LHCN-M2 (cell line): ENCODE measurements at regions not wholly inside any gene's neighbourhood (a gene's known extent, or its start where the extent isn't known, plus 50 kb on each side); places are given as distances from the start of the nearest gene placed in this dataset.
A peak's percentile ranks its signal among the peaks of the same experiment; 100 is the strongest.
"Not testable (repeated sequence)": the region's sequence is repeated elsewhere in the genome, so short reads cannot be mapped to it uniquely, and the experiment has no call there.

Source experiments
- DNase-seq: peaks from one replicate; pipeline ENCODE4 v3.0.0-alpha.2; 2012; ENCODE audit warnings: low read depth

DNA sequence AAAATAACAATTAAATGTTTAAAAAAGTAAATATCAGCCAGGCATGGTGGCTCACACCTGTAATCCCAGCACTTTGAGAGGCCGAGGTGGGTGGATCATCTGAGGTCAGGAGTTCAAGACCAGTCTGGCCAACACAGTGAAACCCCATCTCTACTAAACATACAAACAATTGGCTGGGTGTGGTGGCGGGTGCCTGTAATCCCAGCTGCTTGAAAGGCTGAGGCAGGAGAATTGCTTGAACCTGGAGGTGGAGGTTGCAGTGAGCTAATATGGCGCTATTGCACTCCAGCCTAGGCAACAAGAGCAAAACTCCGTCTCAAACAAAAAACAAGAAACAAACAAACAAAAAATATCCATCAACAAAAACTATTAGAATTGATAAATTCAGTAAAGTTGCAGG lies 77.5 kb downstream of the SNX5 start:
- not testable (repeated sequence) for DNase-seq

DNA sequence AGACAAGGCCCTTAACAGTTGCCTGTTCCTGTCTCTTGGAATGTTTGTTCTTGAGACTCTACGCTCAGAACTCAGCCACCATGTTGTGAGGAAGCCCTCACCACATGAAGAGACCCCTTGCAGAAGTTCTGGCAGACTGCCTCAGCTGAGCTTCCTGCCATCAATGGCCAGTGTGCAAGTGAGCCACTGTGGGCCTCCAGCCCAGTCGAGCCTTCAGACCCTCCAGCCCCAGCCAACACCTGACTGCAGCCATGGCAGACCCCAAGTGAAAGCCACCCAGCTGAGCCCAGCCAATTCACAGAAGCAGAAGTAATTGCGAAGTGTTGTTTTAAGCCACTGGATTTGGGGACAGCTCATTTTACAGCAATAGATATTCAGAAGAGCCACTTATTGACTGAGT lies 78.3 kb downstream of the SNX5 start:
- no peak for DNase-seq

DNA sequence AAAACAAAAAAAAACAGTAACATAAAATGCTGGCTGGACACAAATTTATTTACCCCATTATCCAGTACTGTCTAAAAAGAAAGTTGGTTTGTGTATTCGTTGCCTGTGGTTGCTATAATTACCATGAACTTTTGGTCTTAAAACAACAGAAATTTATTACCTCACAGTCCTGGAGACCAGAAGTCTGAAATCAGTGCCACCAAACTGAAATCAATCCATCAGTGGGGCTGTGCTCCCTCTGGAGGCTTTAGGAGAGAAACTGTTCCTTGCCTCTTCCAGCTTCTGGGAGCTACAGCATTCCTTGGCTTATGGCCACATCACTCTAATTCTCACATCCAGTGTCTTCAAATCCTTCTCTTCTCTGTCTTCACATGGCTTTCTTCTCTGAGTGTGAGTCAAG lies 79.4 kb downstream of the SNX5 start:
- peak; percentile 49 for DNase-seq

DNA sequence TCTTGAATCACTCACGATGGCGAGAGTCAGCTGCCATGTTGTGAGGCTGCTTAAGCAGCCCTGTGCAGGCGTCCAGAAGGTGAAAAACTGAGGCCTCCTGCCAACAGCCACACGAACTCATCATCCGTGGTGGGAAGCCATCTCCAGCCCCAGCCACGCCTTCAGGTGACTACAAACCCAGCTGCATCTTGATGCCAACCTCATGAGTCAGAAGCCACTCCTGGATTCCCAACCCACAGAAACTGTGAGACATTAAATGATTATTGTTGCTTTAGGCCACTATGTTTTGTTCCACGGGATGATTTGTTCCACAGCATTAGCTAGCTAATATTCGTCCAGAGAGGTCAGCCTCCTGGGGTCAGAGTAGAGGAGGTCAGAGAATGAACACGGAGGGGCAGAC lies 80.5 kb downstream of the SNX5 start:
- DNase-seq = no peak

DNA sequence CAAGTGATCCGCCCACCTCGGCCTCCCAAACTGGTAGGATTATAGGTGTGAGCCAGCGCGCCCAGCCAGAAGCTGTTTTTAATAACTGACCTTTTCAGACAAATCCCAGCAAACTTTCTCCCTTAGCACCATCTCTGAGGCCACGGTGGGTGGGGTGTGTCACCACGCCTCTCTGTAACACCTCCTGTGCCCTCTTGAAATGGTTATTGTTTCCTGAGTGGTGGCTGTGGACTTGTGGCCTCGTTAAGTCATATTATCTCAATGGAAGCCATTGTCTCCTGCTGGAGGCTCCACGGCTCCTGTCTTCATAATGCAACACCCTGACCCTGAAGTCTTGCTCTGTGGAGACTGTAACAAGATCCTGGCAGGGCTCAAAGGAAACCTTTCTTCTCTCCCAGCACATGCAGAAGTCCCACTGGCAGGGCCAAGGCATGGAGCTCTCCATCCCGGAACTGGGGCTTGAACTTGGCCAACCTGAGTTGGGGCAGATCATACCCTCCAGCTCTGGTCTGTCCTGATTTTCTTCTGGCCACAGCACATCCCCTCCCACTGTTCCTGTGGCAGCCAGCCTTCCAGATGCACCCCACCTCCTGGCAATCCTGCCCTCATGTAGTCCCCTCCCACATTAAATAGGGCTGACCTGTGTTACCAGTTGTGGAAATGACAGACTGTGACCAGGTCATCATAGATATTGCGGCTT lies 81.1 kb downstream of the SNX5 start:
- no peak for DNase-seq

DNA sequence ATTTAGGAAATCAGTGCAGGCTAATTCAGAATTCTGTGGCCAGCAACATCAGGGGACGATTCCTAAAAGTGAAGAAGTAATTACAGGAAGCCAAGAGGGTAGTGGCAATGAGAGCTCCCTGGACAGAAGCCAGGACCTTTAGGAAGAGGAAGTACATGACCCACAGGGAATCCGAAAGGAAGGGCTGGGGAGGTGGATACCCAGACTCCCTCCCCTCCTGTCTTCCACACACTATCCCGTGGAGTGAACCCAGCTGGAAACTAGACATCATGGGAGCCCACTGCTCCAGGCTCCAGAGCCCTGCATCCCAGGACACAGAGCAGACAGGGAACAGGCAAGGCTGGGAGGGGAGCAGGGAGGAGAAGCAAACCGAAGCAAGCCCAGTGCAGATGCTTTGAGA lies 83.0 kb downstream of the SNX5 start:
- no peak for DNase-seq

DNA sequence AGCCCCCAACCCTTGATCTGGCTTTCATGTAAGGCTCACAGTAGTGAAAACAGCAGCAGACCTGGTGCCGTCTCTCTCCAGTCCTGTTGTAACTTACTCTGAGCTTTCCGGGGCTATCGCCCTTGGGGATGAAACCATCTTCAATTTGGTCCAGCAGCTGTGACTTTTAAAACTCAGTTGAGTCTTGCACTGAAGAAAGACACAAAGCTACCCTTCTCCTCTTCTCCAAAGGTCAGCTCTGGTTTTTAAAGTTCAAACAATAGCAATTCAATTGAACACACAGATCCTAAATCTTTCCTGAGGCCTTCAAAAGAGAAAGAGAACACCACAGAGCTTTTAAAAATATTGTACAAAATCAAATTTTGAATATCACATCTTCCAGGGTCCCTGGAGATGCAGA lies 83.5 kb downstream of the SNX5 start:
- no peak for DNase-seq

DNA sequence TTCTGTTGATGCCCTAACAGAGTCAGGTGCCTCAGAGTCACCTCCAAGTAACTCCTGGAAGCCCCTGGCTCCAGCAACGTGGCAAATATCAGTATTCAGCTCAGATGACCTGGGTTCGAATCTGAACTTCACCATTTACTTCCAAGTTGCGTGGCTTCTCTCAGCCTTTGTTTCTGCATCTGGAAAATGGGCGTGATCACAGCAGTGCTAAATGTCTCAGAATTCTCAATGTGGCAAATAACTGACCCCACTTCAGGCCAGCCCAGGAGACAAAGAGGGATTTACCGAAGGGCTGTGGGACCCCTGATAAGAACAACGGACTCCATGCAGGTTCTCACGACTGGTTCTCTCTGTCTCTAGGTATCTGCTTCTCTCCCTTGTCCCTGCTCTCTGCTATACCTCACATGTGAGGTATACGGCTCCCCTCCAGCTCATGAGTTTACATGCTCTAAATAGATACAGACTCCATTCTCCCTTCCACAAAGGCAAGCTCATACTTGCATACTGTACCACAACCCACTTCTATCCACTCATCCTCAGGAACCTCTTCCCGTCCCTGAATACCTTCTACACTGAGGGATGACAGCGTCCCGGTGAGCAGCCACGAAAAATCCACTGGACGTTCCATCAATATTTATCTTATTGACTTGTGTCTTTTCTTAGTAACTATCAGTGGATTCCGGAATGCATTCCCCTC lies 84.1 kb downstream of the SNX5 start:
- no peak for DNase-seq

DNA sequence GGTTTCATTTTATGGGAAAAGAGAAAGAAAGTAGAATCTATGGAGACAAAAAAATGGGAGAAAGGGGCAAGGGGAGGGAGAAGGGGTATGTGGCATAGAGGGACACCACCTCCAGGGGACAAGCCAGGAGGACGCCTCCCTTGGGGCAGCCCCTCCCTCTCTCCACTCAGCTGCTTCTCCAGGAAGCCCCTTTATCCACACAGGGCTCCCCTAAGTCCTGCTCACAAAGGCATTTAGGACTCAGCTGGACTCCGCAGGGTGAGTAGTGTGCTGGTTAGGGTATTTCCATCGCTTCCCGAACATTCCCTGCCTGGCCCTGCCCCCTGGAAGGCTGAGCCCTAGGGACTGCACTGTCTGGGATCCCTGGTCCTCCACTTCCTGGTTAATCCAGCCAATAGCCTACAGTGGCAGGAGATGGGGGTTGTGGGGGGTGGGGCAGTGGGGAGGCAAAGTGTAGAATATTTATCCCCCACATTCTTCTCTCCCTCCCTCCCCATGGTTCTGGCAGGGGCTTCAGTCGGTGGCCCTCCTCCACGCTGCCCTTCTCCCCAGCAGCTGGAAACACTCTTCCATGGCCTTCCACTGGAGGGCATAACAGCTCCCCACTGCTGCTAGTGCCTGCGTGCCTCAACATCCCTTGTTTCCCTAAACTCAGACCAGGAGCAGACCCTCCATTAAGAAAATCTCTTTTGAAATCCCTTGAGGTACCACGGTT lies 84.8 kb downstream of the SNX5 start:
- no peak for DNase-seq

DNA sequence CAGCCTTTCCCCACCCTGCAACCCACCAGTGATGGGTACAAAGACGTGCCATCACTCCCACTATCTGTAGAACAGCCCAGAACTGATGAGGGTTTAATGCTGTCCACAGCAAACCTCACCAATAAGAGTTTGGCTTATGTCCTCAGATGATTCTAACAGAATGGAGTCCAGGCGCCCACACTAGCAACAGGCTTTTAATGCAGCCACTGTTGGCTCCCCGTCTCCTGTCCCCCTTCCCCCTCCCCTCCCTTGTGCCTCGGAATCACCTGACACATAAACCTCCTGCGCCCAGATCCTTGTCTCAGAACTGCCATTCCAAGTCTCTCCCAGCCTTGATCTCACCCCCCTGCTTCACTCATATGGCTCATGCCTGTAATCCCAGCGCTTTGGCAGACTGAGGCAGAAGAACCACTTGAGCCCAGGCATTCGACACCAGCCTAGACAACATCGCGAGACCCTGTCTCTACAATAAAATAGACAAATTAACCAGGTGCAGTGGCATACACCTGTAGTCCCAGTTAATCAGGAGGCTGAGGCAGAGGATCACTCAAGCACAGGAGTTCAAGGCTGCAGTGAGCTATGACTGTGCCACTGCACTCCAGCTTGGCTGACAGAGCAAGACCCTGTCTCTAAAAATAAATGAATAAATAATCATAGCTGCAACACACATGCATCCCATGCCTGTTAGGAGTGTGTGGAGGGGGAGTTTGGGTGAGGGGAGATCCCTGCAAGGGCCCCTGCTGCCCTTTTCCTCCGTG lies 85.6 kb downstream of the SNX5 start:
- no peak for DNase-seq

DNA sequence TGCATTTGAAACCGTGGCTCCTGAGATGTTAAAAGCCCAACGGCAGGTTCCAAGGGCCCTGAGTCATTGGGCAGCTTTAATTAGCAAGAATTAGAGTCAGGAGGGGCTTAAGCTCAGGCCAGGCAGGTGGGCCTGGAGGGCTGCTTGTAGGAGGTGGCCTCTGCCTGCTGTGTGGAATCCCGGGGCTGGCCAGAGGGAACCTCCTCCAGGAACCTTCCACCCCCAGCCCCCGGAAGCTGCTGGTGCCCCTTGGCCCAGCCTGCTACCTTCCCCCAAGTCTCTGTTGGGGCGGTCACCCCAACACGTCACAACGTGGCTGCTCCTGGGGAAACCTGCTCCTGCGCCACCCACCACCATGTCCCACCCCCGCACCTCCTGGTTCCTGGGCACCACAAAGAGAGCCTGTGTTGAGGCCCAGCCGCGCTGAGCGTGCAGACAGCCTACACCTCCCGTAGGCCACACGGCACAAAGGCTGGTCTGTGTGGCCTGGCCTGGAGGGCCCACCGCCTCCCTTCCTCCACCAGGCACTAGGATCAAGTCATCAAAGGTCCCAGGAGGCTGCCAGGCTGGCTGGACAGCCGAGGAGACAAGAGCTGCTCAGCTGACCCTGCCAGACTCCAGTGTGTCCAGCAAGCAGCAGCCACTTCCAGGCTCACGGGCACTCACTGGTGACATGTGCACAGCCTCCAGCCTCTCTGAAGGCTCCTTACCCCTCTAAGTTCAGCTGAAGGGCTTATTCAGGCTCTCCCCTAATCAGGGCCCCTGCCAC lies 86.3 kb downstream of the SNX5 start:
- no peak for DNase-seq

DNA sequence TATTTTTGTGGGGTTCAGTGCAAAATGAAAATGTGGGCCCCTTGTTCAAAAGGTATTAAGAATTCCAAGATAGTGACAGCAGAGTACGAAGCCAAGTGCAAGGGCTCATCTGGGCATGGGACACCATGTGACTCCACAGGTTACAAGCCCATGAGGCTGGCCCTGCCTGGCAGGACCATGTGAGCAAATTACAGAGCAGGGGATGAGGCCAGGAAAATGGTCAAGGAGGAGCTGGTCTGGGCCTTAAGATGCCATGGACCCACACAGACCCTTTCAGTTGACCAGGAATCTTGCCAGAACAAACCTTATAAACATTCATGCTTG lies 86.9 kb downstream of the SNX5 start:
- no peak for DNase-seq

DNA sequence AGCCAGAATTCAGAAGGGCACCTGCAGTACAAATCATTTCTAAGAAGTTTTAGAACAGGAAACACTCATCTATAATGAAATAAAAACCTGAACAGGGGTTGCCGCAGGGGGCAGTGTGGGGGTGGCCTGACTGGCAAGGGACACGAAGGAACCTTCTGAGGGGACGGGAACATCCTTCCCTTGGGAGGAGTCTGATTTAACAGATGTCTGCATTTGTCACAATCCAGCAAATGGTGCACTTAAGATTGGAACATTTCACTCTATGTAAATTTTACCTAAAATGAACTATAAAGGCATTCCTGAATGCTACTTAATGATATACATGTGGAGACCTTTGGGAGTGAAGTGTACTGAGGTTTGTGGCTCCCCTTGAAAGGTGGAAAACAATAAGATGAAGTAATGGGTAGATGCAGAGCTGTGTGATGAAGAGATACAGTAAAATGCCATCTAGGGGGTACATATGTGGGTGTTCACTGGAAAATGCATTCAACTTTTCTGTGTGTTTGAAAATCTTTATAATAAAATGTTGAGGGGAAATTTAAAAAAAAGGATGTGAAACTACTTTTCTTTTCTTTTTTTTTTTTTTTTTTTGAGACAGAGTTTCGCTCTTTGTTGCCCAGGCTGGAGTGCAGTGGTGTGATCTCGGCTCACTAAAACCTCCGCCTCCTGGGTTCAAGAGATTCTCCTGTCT lies 89.5 kb downstream of the SNX5 start:
- DNase-seq = no peak

DNA sequence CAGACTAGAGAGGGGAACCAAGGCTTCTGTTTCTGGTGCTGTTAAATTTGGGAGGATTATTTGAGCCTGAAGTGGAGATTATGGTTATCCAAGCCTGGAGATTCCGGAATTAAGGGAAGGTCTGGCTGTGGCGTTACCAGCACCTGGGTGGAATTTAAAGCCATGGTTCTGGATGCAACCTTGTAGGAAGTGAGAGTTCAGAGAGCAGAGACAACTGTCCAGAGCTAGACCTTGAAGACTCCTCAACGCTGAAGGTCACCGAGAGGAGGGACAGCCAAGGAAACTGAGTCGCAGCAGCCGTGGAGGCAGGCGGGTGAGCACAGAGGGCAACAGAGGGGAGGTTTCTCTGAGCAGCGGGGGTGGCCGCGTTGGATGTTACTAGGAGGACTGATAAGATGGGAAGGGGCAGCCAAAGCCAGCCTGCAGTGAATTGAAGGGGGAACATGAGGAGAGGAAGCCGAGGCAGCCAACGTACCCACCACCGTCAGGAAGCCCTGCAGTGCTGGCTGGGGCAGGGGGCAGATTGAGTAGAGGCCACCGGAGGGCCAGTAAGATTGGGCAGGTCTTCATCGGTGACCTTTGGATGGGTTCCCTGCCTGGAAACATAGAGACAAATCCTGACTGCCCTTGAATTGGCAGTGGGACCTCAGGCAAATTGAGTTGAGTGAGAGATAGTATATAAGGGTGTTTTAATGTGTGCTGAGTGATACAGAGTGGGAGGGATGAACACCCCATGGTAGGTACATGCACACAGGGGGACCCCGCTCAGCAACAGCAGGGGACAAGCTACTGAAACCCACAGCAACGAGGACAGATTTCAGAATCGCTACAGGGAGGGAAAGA lies 90.3 kb downstream of the SNX5 start:
- no peak for DNase-seq

DNA sequence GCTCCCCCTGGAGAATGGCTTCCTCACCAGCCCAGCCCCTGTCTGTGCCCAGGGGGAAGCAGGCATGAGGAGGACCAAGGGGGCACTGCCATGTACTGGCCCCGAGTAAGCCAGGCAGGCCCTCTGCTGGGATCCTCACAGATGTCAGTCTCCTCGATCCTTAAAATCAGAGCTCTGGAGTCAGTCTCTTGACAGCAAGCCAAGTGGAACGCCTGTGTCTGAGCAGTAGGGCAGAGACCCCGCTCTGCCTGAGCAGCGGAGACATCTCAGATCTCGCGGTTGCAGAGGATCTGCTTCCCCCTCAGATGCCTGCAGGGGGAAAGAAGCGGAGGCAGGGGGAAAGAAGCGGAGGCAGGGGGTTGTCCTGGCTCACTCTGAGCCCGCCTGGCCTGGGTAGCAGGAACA lies 92.6 kb downstream of the SNX5 start:
- no peak for DNase-seq

DNA sequence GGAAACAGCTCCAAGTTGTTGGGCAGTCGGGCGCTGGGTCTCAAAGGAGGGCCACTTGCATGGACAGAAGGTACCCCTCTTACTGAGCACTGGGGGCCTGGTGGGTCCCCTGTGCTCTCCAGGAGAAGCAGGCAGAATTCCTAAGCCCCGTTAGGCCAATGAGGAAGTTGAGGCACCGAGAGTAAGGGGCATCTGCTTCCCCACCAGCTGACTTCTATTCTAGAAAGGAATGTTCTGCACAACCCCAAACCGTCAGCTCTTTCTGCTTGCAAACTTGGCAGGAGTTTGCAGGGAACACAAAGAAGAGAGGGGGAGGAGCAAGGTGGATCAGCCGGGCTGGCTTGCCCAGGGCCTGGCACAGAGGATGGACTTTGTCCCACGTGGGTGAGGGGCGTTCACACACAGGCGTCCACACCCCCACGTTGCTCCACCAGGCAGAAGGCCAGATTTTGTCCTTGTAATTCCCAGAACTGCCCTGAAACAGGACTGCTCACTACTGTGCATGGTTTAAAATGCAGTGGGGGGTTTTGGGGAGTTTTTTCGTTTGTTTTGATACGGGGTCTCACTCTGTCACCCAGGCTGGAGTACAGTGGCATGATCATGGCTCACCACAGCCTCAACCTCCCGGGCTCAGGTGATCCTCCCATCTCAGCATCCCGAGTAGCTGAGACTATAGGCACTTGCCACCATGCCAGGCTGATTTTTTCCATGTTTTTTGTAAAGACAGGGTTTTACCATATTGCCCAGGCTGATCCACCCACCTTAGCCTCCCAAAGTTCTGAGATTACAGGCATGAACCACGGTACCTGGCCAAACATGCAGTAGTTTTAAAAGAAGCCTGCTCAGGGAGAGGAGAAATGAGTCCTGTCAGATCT lies 93.3 kb downstream of the SNX5 start:
- no peak for DNase-seq

DNA sequence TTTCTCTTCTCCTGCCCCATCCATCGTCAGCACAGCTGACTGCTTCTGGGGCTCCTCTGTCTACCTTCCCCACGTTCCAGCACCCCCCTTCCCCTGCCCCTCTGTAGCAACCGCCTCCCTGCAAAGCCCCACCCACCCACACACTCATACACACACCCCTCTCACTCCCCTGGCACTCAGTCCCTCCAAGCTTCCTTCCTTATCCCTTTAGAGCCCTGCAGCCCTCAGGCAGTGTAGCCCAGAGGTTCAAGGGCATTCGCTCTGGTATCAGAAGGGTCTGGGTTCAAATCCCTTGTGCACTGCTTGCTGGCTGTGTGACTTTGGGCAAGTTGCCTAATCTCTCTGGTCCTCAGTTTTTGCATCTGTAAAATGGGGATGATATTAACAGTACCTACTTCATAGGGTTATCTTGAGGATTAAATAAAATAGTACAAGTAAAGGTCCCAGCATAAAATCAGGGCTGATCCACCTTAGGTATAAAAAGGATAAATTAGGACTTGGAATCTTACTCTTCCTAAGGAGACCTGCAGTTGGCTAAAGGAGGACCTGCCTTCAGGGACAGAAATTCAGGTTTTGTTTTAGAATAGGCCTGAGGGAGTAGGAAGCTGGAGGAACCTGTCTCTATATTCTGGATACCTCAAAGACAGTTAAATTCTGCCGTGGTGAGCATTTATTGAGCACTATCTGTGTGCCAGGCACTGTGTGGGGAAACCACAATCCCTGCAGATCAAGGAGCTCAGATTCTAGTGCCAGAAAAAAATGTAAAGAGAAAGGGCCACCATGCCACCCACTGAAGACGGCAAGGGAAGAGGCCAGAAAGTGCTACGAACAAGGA lies 94.1 kb downstream of the SNX5 start:
- no peak for DNase-seq
